ENCODE measurements at regions not wholly inside any gene's neighbourhood (a gene's known extent, or its start where the extent isn't known, plus 50 kb on each side); places are given as distances from the start of the nearest gene placed in this dataset.

GRCh38 chr6:19159089-19159488 lies 678.1 kb upstream of the ID4 start:
- DNase-seq (ENCODE audit: low read depth in 2 of 2) = peak in 1 of 2 donors; percentile 48
- TF ChIP-seq, protein P1, sequence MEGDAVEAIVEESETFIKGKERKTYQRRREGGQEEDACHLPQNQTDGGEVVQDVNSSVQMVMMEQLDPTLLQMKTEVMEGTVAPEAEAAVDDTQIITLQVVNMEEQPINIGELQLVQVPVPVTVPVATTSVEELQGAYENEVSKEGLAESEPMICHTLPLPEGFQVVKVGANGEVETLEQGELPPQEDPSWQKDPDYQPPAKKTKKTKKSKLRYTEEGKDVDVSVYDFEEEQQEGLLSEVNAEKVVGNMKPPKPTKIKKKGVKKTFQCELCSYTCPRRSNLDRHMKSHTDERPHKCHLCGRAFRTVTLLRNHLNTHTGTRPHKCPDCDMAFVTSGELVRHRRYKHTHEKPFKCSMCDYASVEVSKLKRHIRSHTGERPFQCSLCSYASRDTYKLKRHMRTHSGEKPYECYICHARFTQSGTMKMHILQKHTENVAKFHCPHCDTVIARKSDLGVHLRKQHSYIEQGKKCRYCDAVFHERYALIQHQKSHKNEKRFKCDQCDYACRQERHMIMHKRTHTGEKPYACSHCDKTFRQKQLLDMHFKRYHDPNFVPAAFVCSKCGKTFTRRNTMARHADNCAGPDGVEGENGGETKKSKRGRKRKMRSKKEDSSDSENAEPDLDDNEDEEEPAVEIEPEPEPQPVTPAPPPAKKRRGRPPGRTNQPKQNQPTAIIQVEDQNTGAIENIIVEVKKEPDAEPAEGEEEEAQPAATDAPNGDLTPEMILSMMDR (IDR thresholded peaks at IDR 0.05; ENCODE audit: low read depth, low read length) = no peak
- no peak overlapping the region for H3K4me3 ChIP-seq (replicated peaks in 1 of 2; ENCODE audit: low read depth in 2 of 2, low read length in 2 of 2)

GRCh38 chr6:19159561-19159960 lies 677.6 kb upstream of the ID4 start:
- TF ChIP-seq, protein P1 (IDR thresholded peaks at IDR 0.05; ENCODE audit: low read depth, low read length) = no peak
- no peak for DNase-seq (ENCODE audit: low read depth in 2 of 2)
- no peak overlapping the region for H3K4me3 ChIP-seq (replicated peaks in 1 of 2; ENCODE audit: low read depth in 2 of 2, low read length in 2 of 2)

- no peak for DNase-seq (ENCODE audit: low read depth in 2 of 2)
- H3K4me3 ChIP-seq (replicated peaks in 1 of 2; ENCODE audit: low read depth in 2 of 2, low read length in 2 of 2) = no peak overlapping the region
- TF ChIP-seq, protein P1 (IDR thresholded peaks at IDR 0.05; ENCODE audit: low read depth, low read length) = no peak
These were observed 677.0 kb upstream of the ID4 start for GRCh38 chr6:19160081-19160730.

DNA sequence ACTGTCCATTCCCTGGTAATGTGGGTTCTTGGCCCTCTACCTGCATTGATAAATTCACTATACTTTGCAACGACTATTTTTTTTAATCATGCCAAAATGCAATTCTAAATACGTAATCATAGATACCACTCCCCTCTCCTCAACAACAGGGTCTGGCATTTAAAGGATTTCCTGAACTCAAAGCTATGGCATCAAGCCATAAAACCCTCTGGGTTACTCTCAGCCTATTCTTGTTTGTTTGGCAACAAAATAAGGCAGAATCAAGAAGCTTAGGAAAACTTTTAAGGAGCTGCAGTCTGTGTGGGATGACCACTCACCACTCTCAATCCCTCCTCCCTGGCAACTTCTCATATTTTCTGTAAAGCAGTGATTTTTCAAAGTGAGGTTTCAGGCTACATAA lies 669.9 kb upstream of the ID4 start:
- TF ChIP-seq, protein P1 (IDR thresholded peaks at IDR 0.05; ENCODE audit: low read depth, low read length) = no peak
- no peak overlapping the region for H3K4me3 ChIP-seq (replicated peaks in 1 of 2; ENCODE audit: low read depth in 2 of 2, low read length in 2 of 2)
- DNase-seq (ENCODE audit: low read depth in 2 of 2) = peak in 1 of 2 donors; percentile 23

DNA sequence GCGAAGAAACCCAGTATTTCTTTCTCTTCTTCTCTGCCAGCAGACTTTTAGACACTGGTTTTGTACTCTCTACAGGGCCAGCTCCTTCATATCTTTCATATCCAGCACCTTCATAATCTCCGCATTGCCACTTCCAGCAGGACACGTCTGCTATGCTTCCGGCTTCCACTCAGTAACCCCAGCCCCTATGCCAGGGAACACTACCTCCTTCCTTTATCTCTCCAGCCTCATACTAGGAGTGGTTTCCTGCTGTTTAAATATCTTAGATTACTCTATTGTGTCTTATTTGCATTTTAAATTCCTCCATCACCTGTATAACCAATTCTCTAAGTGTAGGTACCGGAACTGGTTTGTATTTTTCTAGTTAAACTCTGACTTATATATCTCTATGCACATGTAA lies 667.8 kb upstream of the ID4 start:
- TF ChIP-seq, protein P1 (IDR thresholded peaks at IDR 0.05; ENCODE audit: low read depth, low read length) = no peak
- no peak overlapping the region for H3K4me3 ChIP-seq (replicated peaks in 1 of 2; ENCODE audit: low read depth in 2 of 2, low read length in 2 of 2)
- DNase-seq (ENCODE audit: low read depth in 2 of 2) = no peak

- no peak overlapping the region for H3K4me3 ChIP-seq (replicated peaks in 1 of 2; ENCODE audit: low read depth in 2 of 2, low read length in 2 of 2)
- TF ChIP-seq, protein P1 (IDR thresholded peaks at IDR 0.05; ENCODE audit: low read depth, low read length) = no peak
- DNase-seq (ENCODE audit: low read depth in 2 of 2) = no peak
These were observed 662.1 kb upstream of the ID4 start for GRCh38 chr6:19175023-19175422.

Measured in cardiac fibroblast (primary cell).